Body of pancreas (tissue), 4 donors: ENCODE measurements at regions not wholly inside any gene's neighbourhood (a gene's known extent, or its start where the extent isn't known, plus 50 kb on each side); places are given as distances from the start of the nearest gene placed in this dataset.
"Not testable (repeated sequence)": the region's sequence is repeated elsewhere in the genome, so short reads cannot be mapped to it uniquely, and the experiment has no call there.

ENCODE experiments used
- ATAC-seq: fragments of 150-250 bp; one replicate; pipeline ENCODE4 v1.9.1; 2016
- DNase-seq, 4 donors: peaks; one replicate each; pipeline ENCODE4 v3.0.0-alpha.2; 2019
- H3K27ac ChIP-seq, 4 donors: fragments of 200-600 bp; sonication (generic); 1 replicate in 3 of 4; 2 replicates in 1 of 4; pipeline versions ENCODE4 v1.5.1 to v1.6.1; 2016 to 2019; ENCODE audit warnings: mild to moderate bottlenecking in 1 of 4, mixed read lengths in 1 of 4, moderate library complexity in 1 of 4
- H3K27me3 ChIP-seq, 2 donors: fragments of 200-600 bp; sonication (generic); one replicate each; pipeline ENCODE4 v1.6.0; 2016; ENCODE audit warnings: mild to moderate bottlenecking in 1 of 2
- H3K36me3 ChIP-seq, 2 donors: fragments of 200-600 bp; sonication (generic); replicated peaks in 1 of 2; 2 replicates each; pipeline ENCODE4 v1.5.1; 2016; ENCODE audit warnings: low read depth in 2 of 2; ENCODE audit not compliant: insufficient read depth in 1 of 2
- H3K4me1 ChIP-seq: fragments of 200-600 bp; sonication (generic); one replicate; pipeline ENCODE4 v1.6.0; 2016
- H3K4me3 ChIP-seq, 2 donors: fragments of 200-600 bp; sonication (generic); 1 replicate in 1 of 2; 2 replicates in 1 of 2; pipeline ENCODE4 v1.5.1; 2016 to 2019
- H3K9me3 ChIP-seq, 3 donors: fragments of 200-600 bp; sonication (generic); 1 replicate in 2 of 3; 2 replicates in 1 of 3; pipeline ENCODE4 v1.5.1; 2016
- CTCF ChIP-seq, 7 experiments: fragments of 450-650 bp in 4 of 7; fragments of 200-600 bp in 3 of 7; sonication (generic) in 3 of 7; IDR thresholded peaks; one replicate each; pipeline ENCODE4 v1.5.1; 2016 to 2019; ENCODE audit warnings: antibody characterized with exemption in 7 of 7
- POLR2A ChIP-seq, 3 donors: fragments of 450-650 bp; IDR thresholded peaks; one replicate each; pipeline ENCODE4 v1.6.1; 2016; ENCODE audit warnings: antibody characterized with exemption in 3 of 3, mild to moderate bottlenecking in 2 of 3
- WGBS, 2 donors: methylation state at CpG; one replicate each; pipeline ENCODE4 v1.1.5; 2017; 5-methylcytosine and 5-hydroxymethylcytosine counted together
- intact Hi-C: fragments of 100-400 bp; cut with DNase I; formaldehyde crosslinking; loops from one replicate; pipeline ENCODE4 v1.15.1; 2023

DNA sequence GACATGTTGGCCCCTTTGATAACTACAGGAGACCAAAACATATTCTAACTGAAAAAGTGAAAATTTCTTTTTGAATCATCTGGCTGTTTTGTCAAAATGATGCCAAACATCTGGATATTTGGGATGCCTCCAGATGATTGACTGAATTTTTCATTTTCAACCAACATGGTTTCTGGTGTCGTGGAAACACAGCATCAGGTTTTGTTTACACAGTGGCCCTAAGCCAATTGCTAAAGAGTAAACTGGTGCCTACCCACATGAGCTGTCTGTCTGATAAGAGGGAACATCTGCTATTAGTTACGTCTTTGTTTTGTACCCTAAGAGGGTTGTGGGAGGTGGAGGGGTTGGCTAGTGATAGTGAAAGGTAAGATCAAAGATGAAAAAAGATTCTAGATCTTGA lies 204.8 kb downstream of the KCNK2 start:
- Histone ChIP-seq H3K4me1 (no peaks in the 10 kb centered on the region), H3K9me3 (no peaks in the 10 kb centered on the region), H3K36me3 (no peaks in the 10 kb centered on the region), H3K27ac (no peak overlapping the region), H3K4me3 (no peak overlapping the region), H3K27me3 (no peaks in the 10 kb centered on the region)
- intact Hi-C loops: no loop called here
- DNase-seq (no peak), ATAC-seq (no peak)
- WGBS, 2 donors: 16 to 17% methylated on average over 2 of the region's 2 CpGs
- TF ChIP-seq POLR2A (IDR thresholded peaks at IDR 0.05): no peak

- no peaks in the 10 kb centered on the region for H3K9me3 ChIP-seq
- H3K4me1 ChIP-seq: no peaks in the 10 kb centered on the region
- H3K27me3 ChIP-seq: no peaks in the 10 kb centered on the region
- no peak for TF ChIP-seq CTCF (IDR thresholded peaks at IDR 0.05)
- TF ChIP-seq POLR2A (IDR thresholded peaks at IDR 0.05): no peak
- H3K4me3 ChIP-seq: no peak overlapping the region
- no peaks in the 10 kb centered on the region for H3K36me3 ChIP-seq
- intact Hi-C loops: no loop called here
- DNase-seq (no peak), ATAC-seq (no peak)
- H3K27ac ChIP-seq: no peak overlapping the region
These were observed 207.5 kb downstream of the KCNK2 start for GRCh38 chr1:215290018-215290417.

DNA sequence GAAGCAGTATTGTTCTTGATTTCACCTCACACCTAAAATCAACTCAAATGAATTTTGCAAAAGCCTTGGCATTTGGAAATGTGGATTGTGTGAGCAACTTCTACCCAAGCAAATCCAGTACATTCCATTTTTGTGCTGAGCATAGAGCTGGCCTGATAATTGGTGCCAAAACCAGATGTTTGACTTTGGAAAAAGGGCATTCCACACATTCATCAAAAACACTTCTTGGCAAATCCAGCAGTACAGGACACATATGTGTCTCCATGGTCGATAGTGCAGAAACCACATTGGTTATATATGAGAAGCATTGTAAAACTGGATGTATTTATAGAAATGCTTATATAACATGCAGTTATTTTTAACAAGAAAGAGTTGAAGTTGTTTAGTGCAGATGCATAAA lies 210.4 kb downstream of the KCNK2 start:
- H3K4me1 ChIP-seq: no peaks in the 10 kb centered on the region
- ATAC-seq (no peak), DNase-seq (no peak)
- no peaks in the 10 kb centered on the region for H3K27me3 ChIP-seq
- no peak overlapping the region for H3K4me3 ChIP-seq
- 46 to 55% methylated on average over 1 of the region's 1 CpG for WGBS, 2 donors
- no peaks in the 10 kb centered on the region for H3K36me3 ChIP-seq
- H3K27ac ChIP-seq: no peak overlapping the region
- H3K9me3 ChIP-seq: no peaks in the 10 kb centered on the region
- TF ChIP-seq POLR2A (IDR thresholded peaks at IDR 0.05) (no peak), CTCF (IDR thresholded peaks at IDR 0.05) (no peak)
- intact Hi-C loops: no loop called here

DNA sequence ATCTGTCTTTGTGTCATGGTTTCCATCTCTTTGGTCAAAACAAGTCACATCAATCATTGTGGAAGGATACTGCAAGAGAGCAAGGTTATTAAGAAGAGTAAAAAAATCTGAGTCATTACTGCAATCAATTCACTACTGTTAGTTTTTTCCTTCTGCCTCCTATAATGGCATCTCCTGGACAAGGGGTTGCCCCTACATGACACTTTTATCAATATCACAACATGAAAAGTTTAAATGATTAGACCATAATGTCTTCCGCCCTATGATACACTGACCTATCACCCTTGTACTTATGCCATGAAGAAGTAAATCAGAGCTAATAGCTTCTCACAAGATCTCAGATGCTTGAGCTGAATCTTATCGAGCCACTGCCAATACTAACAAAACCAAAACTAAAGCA lies 223.9 kb downstream of the KCNK2 start:
- H3K4me1 ChIP-seq: no peaks in the 10 kb centered on the region
- intact Hi-C loops: no loop called here
- H3K27me3 ChIP-seq: no peaks in the 10 kb centered on the region
- 57 to 61% methylated on average over 2 of the region's 2 CpGs for WGBS, 2 donors
- no peak for DNase-seq
- H3K4me3 ChIP-seq: no peak overlapping the region
- H3K36me3 ChIP-seq: no peaks in the 10 kb centered on the region
- no peak for ATAC-seq
- no peak overlapping the region for H3K27ac ChIP-seq
- no peak for TF ChIP-seq CTCF (IDR thresholded peaks at IDR 0.05)
- no peaks in the 10 kb centered on the region for H3K9me3 ChIP-seq

- no peaks in the 10 kb centered on the region for H3K4me1 ChIP-seq
- H3K36me3 ChIP-seq: no peaks in the 10 kb centered on the region
- WGBS, 2 donors: 44 to 50% methylated on average over 1 of the region's 1 CpG
- no peak overlapping the region for H3K27ac ChIP-seq
- TF ChIP-seq CTCF (IDR thresholded peaks at IDR 0.05) (no peak), POLR2A (IDR thresholded peaks at IDR 0.05) (no peak)
- intact Hi-C loops: no loop called here
- DNase-seq (no peak), ATAC-seq (no peak)
- H3K27me3 ChIP-seq: no peaks in the 10 kb centered on the region
- peaks cover 0 to 12% (median 0%) of the 10 kb centered on the region in 3 donors for H3K9me3 ChIP-seq
- no peak overlapping the region for H3K4me3 ChIP-seq
These were observed 239.3 kb downstream of the KCNK2 start for GRCh38 chr1:215321802-215322201.

GRCh38 chr1:215323992-215324391 lies 241.5 kb downstream of the KCNK2 start:
- H3K36me3 ChIP-seq, DNase-seq, ATAC-seq, H3K27ac ChIP-seq, H3K27me3 ChIP-seq, H3K4me1 ChIP-seq, intact Hi-C loops, H3K4me3 ChIP-seq: not testable (repeated sequence)
- H3K9me3 ChIP-seq: peaks cover 0 to 12% (median 0%) of the 10 kb centered on the region in 3 donors
- 44 to 72% methylated on average over 3 of the region's 3 CpGs for WGBS, 2 donors
